ENCODE measurements at regions not wholly inside any gene's neighbourhood (a gene's known extent, or its start where the extent isn't known, plus 50 kb on each side); places are given as distances from the start of the nearest gene placed in this dataset.
"Not testable (repeated sequence)": the region's sequence is repeated elsewhere in the genome, so short reads cannot be mapped to it uniquely, and the experiment has no call there.

DNA sequence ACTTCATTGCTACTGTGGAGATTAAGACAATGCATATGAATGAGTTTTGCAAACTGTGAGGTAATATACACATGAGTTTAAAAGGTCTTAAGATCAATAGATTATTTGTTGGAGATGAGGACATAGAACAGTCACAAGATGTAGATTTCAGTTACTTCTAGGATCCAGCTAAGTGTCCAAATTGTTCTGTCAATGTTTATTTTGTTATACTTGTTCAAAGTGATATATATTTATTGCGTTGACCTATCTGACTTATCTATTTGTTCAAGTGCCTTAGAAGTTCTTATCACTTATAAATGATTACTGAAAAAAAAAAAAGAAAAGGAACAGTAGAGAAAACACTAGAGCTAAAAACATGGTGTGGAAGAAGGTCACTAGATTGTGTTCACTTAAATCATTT is 75.6 kb upstream of the GRIN3A start:
- ChIA-PET CTCF (no interaction called here), POLR2A (no interaction called here)

DNA sequence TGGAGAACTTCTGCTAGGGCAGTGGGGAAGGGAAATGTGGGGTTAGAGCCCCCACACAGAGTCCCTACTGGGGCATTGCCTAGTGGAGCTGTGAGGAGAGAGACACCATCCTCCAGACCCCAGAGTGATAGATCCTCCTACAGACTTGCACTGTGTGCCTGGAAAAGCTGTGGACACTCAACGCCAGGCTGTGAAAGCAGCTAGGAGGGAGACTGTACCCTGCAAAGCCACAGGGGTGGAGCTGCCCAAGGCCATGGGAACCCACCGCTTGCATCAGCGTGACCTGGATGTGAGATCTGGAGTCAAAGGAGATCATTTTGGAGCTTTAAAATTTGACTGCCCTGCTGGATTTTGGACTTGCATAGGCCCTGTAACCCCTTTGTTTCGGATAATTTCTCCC is 69.4 kb upstream of the GRIN3A start:
- POLR2A ChIA-PET, CTCF ChIA-PET: not testable (repeated sequence)

DNA sequence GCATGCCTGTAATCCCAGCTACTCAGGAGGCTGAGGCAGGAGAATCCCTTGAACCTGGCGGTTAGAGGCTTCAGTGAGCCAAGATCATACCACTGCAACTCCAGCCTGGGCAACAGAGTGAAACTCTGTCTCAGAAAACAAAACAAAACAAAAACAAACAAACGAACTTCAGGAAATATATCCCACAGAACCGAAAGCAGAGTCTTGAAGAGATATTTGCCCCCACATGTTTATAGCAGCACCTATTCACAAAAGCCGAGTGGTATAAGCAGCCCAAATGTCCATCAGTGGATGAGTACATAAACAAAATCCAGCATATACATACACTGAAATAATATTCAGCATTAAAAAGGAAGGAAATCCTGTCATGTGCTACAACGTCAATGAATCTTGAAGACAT is 57.6 kb upstream of the GRIN3A start:
- POLR2A ChIA-PET, result no interaction called here
- CTCF ChIA-PET, result no interaction called here

DNA sequence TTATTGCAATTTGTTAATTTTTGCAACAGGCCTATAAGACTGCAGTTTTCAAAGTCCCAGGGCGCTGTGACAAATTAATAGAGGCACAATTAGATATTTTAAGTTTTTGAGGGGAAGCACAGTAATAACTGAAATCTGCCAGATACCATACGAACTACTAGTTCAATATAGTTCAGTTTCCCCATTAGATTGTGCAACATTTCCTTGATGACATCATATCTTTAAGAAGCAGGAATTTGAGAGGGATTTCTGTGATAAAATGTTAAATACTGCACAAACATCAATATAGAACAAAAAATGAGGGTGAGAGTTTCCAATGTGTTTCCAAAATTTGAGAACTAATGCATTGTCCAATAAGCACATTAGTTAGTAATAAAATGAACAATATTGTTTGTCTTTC is 56.7 kb upstream of the GRIN3A start:
- CTCF ChIA-PET, result no interaction called here
- POLR2A ChIA-PET, result no interaction called here

DNA sequence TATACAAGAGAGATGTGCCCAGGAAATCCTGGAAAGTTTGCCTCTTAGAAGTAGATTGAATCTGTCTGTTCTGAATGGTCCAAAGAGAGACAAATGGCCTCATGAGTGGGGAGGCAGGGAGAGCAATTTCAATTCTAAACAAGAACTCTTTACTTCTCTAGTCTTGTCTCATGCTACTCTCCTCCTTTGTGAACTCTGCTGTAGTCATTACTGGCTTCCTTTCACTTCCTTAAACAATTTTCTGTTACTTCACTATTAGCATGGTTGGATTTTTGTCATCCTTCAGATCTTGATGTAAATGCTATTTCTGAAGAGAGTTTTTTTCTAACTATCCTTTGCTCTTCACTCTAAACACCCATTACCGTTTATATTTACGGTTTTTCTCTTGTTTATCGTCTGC is 54.0 kb upstream of the GRIN3A start:
- CTCF ChIA-PET, result no interaction called here
- POLR2A ChIA-PET, result no interaction called here

DNA sequence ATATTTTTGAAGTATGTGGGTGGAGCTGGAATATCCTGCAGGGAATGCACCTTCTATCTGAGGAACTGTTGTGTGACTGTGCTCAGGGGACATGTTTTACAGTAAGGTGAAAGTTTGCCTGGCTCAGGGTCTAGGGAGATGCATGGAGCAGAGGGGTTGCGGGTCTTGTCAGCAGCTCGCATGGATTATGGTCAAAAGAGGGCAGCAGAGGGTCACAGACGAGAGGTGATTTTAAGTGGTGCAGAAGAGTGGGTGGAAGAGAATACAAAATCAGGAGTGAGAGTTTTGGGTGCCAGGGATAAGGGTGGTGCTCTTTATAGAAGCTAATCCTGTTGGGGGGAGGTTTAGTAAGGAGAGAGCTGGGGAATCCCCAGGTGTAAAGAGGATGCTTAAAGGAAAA is 53.5 kb upstream of the GRIN3A start:
- POLR2A ChIA-PET, result no interaction called here
- CTCF ChIA-PET, result no interaction called here

DNA sequence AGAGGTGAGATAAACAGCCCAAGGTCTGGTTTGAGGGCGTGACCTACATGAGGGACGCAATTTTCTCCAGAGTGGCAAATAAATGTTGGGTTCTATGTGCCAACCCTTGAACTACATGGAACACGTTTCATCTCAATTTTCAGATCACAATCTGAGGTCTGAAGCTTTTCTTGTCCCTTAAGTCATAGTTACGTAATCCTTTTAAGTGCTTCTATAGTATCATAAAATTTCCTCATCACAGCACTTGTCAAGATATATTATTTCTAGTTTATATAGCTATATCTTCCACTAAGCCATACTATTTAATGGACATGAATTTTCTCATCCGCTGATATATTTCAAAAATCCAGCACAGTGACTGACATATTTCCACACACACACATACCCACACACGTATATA is 53.1 kb upstream of the GRIN3A start:
- ChIA-PET POLR2A (no interaction called here), CTCF (no interaction called here)
